ENCODE measurements at regions not wholly inside any gene's neighbourhood (a gene's known extent, or its start where the extent isn't known, plus 50 kb on each side); places are given as distances from the start of the nearest gene placed in this dataset.
"Not testable (repeated sequence)": the region's sequence is repeated elsewhere in the genome, so short reads cannot be mapped to it uniquely, and the experiment has no call there.

DNA sequence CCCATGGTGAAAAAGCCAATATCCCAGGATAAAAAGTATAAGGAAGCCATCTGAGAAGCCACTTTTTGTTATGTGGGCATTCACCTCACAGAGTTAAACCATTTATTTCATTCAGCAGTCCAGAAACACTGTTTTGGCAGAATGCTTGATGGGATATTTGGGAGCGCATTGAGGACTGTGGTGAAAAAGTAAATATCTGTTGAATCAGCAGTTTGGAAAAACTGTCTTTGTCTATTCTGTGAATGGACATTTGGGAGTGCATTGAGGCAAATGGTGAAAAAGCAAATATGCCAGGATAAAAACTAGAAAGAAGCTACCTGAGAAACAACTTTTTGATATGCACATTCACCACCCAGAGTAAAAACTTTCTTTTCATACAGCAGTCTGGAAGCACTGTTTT lies 276.2 kb upstream of the TRIM48 start:
- H3K4me3 Mint-ChIP-seq: no peak overlapping the region
- TF ChIP-seq, protein P1, sequence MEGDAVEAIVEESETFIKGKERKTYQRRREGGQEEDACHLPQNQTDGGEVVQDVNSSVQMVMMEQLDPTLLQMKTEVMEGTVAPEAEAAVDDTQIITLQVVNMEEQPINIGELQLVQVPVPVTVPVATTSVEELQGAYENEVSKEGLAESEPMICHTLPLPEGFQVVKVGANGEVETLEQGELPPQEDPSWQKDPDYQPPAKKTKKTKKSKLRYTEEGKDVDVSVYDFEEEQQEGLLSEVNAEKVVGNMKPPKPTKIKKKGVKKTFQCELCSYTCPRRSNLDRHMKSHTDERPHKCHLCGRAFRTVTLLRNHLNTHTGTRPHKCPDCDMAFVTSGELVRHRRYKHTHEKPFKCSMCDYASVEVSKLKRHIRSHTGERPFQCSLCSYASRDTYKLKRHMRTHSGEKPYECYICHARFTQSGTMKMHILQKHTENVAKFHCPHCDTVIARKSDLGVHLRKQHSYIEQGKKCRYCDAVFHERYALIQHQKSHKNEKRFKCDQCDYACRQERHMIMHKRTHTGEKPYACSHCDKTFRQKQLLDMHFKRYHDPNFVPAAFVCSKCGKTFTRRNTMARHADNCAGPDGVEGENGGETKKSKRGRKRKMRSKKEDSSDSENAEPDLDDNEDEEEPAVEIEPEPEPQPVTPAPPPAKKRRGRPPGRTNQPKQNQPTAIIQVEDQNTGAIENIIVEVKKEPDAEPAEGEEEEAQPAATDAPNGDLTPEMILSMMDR (IDR thresholded peaks at IDR 0.05): no peak
- H3K27me3 Mint-ChIP-seq (ENCODE audit: insufficient read depth): no peaks in the 10 kb centered on the region; the same call in 1 of the 2 replicates
- no peak overlapping the region for H3K27ac Mint-ChIP-seq
- peaks cover 76% of the 10 kb centered on the region for H3K9me3 Mint-ChIP-seq
- H3K4me1 Mint-ChIP-seq (ENCODE audit: low read depth): no peaks in the 10 kb centered on the region
- no peak for DNase-seq
- H3K36me3 Mint-ChIP-seq (ENCODE audit: low read depth): peaks cover 11% of the 10 kb centered on the region

DNA sequence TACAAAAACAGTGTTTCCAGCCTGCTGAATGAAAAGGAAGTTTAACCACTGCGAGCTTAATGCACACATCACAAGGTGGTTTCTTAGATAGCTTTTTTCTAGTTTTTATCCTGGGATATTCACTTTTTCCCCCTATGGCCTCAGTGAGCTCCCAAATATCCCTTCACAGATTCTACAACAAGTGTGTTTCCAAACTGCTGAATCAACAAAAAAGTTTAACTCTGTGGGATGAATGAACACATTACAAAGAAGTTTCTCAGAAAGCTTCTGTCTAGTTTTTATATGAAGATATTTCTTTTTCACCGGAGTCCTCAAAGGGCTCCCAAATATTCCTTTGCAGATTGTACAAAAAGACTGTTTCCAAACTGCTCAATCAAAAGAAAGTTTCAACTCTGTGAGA lies 233.1 kb upstream of the TRIM48 start:
- H3K27me3 Mint-ChIP-seq (ENCODE audit: insufficient read depth); DNase-seq; H3K27ac Mint-ChIP-seq; H3K4me3 Mint-ChIP-seq; H3K4me1 Mint-ChIP-seq (ENCODE audit: low read depth); H3K36me3 Mint-ChIP-seq (ENCODE audit: low read depth): not testable (repeated sequence)
- H3K9me3 Mint-ChIP-seq: peaks cover 89% of the 10 kb centered on the region

DNA sequence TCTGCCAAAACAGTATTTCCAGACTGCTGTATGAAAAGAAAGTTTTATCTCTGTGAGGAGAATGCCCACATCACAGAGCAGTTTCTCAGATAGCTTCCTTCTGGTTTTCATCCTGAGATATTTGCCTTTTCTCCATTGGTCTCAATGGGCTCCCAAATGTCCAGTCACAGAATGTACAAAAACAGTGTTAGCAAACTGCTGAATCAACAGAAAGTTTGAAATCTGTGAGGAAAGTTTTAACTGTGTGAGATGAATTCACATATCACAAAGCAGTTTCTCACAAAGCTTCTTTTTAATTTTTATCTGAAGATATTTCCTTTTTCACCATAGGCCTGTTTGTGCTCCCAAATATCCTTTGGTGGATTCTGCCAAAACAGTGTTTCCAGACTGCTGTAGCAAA lies 207.2 kb upstream of the TRIM48 start:
- no peaks in the 10 kb centered on the region for H3K27me3 Mint-ChIP-seq (ENCODE audit: insufficient read depth)
- no peak overlapping the region for H3K27ac Mint-ChIP-seq
- no peak overlapping the region for H3K4me3 Mint-ChIP-seq
- no peak for DNase-seq
- no peaks in the 10 kb centered on the region for H3K36me3 Mint-ChIP-seq (ENCODE audit: low read depth)
- H3K9me3 Mint-ChIP-seq: peaks cover 61% of the 10 kb centered on the region
- TF ChIP-seq, protein P1 (IDR thresholded peaks at IDR 0.05): no peak
- H3K4me1 Mint-ChIP-seq (ENCODE audit: low read depth): no peaks in the 10 kb centered on the region

DNA sequence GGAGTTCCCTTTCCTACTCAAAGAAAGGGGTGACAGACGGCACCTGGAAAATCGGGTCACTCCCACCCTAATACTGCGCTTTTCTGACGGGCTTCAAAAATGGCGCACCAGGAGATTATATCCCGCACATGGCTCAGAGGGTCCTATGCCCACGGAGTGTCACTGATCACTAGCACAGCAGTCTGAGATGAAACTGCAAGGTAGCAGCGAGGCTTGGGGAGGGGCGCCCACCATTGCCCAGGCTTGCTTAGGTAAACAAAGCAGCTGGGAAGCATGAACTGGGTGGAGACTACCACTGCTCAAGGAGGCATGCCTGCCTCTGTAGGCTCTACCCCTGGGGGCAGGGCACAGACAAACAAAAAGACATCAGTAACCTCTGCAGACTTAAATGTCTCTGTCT lies 177.4 kb upstream of the TRIM48 start:
- H3K27me3 Mint-ChIP-seq (ENCODE audit: insufficient read depth); H3K27ac Mint-ChIP-seq; H3K4me3 Mint-ChIP-seq; H3K4me1 Mint-ChIP-seq (ENCODE audit: low read depth); DNase-seq: not testable (repeated sequence)
- peaks cover 16% of the 10 kb centered on the region for H3K36me3 Mint-ChIP-seq (ENCODE audit: low read depth)
- H3K9me3 Mint-ChIP-seq: peaks cover 91% of the 10 kb centered on the region

DNA sequence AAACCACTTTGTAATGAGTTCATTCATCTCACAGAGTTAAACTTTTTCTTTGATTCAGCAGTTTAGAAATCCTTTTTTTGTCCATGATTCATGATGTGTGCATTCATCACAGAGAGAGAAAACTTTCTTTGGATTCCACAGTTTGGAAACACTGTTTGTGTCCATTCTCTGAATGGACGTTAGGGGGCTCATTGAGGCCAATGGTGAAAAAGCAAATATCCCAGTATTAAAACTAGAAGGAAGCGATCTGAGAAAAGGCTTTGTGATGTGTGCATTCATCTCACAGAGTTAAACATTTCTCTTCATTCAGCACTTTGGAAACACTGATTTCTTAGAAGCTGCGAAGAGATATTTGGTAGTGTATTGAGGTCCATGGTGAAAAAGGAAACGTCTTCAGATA lies 155.6 kb upstream of the TRIM48 start:
- H3K4me1 Mint-ChIP-seq (ENCODE audit: low read depth): no peaks in the 10 kb centered on the region
- H3K27me3 Mint-ChIP-seq (ENCODE audit: insufficient read depth): no peaks in the 10 kb centered on the region
- DNase-seq: no peak
- H3K36me3 Mint-ChIP-seq (ENCODE audit: low read depth): no peaks in the 10 kb centered on the region; the same call in 1 of the 2 replicates
- no peak overlapping the region for H3K4me3 Mint-ChIP-seq
- H3K27ac Mint-ChIP-seq: no peak overlapping the region
- TF ChIP-seq, protein P1 (IDR thresholded peaks at IDR 0.05): peak; percentile 25; the same call in 1 of the 2 replicates
- H3K9me3 Mint-ChIP-seq: peaks cover 74% of the 10 kb centered on the region
